IMR-90 (cell line): ENCODE measurements at regions not wholly inside any gene's neighbourhood (a gene's known extent, or its start where the extent isn't known, plus 50 kb on each side); places are given as distances from the start of the nearest gene placed in this dataset.

ENCODE experiments used
- BHLHE40 ChIP-seq: fragments of 150-350 bp; IDR thresholded peaks from 2 replicates; pipeline ENCODE4 v1.6.1; 2016; ENCODE audit warnings: mild to moderate bottlenecking, low read depth, low read length
- CEBPB ChIP-seq: IDR thresholded peaks from 2 replicates; pipeline ENCODE4 v1.6.1; 2012; ENCODE audit warnings: low read depth, low read length, improper control_type of control experiment
- MAFK ChIP-seq: IDR thresholded peaks from 2 replicates; pipeline ENCODE4 v1.6.1; 2012; ENCODE audit warnings: low read depth, low read length, improper control_type of control experiment
- MXI1 ChIP-seq: IDR thresholded peaks from 2 replicates; pipeline ENCODE4 v1.6.1; 2012; ENCODE audit warnings: low read depth, mild to moderate bottlenecking, low read length, moderate library complexity, borderline replicate concordance
- NFE2L2 ChIP-seq: fragments of 150-350 bp; IDR thresholded peaks from 2 replicates; pipeline ENCODE4 v1.6.1; 2016; ENCODE audit warnings: low read depth, mild to moderate bottlenecking, low read length
- POLR2A ChIP-seq: IDR thresholded peaks from 2 replicates; pipeline ENCODE4 v1.6.1; 2012; ENCODE audit warnings: mild to moderate bottlenecking, low read depth, low read length
- TF ChIP-seq, protein P1 (sequence below): conservative IDR thresholded peaks from 2 replicates; pipeline ENCODE4 v1.5.1; 2012; ENCODE audit warnings: mild to moderate bottlenecking, low read depth, low read length, improper control_type of control experiment
- TF ChIP-seq, protein P2 (sequence below): fragments of 150-350 bp; IDR thresholded peaks from 2 replicates; pipeline ENCODE4 v1.6.1; 2017; ENCODE audit warnings: mild to moderate bottlenecking, antibody characterized with exemption, low read length, low read depth

DNA sequence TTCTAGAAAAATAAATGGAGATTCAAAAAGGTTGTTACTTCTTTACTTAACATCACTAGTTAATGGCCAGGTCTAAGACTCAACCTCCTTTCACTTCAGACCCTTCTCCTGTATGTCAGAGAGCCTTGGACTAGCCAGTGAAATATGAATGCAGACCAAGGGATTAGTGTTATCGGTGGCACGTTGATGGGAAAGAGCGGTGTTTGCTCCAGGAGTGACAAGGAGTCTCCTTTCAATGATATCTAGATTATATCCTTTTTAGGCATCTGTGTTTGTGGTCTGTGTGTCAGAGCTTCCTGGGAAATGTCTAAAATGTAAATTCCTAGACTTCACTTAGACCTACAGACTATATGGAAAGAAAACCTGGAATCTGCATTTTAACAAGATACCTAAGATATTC is 658.0 kb upstream of the KCNMB2 start:
- TF ChIP-seq MAFK (no peak), CEBPB (no peak), POLR2A (no peak), MXI1 (no peak), BHLHE40 (no peak), NFE2L2 (no peak)
- TF ChIP-seq, protein P1, sequence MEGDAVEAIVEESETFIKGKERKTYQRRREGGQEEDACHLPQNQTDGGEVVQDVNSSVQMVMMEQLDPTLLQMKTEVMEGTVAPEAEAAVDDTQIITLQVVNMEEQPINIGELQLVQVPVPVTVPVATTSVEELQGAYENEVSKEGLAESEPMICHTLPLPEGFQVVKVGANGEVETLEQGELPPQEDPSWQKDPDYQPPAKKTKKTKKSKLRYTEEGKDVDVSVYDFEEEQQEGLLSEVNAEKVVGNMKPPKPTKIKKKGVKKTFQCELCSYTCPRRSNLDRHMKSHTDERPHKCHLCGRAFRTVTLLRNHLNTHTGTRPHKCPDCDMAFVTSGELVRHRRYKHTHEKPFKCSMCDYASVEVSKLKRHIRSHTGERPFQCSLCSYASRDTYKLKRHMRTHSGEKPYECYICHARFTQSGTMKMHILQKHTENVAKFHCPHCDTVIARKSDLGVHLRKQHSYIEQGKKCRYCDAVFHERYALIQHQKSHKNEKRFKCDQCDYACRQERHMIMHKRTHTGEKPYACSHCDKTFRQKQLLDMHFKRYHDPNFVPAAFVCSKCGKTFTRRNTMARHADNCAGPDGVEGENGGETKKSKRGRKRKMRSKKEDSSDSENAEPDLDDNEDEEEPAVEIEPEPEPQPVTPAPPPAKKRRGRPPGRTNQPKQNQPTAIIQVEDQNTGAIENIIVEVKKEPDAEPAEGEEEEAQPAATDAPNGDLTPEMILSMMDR: no peak
- TF ChIP-seq, protein P2, sequence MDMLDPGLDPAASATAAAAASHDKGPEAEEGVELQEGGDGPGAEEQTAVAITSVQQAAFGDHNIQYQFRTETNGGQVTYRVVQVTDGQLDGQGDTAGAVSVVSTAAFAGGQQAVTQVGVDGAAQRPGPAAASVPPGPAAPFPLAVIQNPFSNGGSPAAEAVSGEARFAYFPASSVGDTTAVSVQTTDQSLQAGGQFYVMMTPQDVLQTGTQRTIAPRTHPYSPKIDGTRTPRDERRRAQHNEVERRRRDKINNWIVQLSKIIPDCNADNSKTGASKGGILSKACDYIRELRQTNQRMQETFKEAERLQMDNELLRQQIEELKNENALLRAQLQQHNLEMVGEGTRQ: no peak
